OCI-LY1 (cell line): ENCODE measurements at regions not wholly inside any gene's neighbourhood (a gene's known extent, or its start where the extent isn't known, plus 50 kb on each side); places are given as distances from the start of the nearest gene placed in this dataset.
A peak's percentile ranks its signal among the peaks of the same experiment; 100 is the strongest.

ENCODE experiments used
- H2AFZ ChIP-seq: fragments of 200-600 bp; sonication (generic), shearing (Covaris generic); 2 replicates; pipeline ENCODE4 v1.6.0; 2014; ENCODE audit warnings: antibody characterized with exemption, mild to moderate bottlenecking, low read length
- H3F3A ChIP-seq: fragments of 200-600 bp; sonication (generic), shearing (Covaris generic); 2 replicates; pipeline ENCODE4 v1.6.0; 2014; ENCODE audit warnings: mild to moderate bottlenecking, antibody characterized with exemption, low read length, moderate library complexity; ENCODE audit not compliant: insufficient read depth
- H3K27ac ChIP-seq: fragments of 200-600 bp; sonication (generic); 2 replicates; pipeline ENCODE4 v1.5.1; 2014; ENCODE audit warnings: low read length, mixed run types, mild to moderate bottlenecking, low read depth; ENCODE audit not compliant: poor library complexity, severe bottlenecking
- H3K27me3 ChIP-seq: fragments of 200-600 bp; sonication (generic); 2 replicates; pipeline ENCODE4 v1.6.0; 2014; ENCODE audit warnings: antibody characterized with exemption, mild to moderate bottlenecking, low read length, moderate library complexity; ENCODE audit not compliant: insufficient read depth
- H3K36me3 ChIP-seq: fragments of 200-600 bp; sonication (generic); 2 replicates; pipeline ENCODE4 v1.6.1; 2014; ENCODE audit warnings: mild to moderate bottlenecking, antibody characterized with exemption, low read length, moderate library complexity, mixed read lengths; ENCODE audit not compliant: insufficient read depth
- H3K4me1 ChIP-seq: fragments of 200-600 bp; sonication (generic); 2 replicates; pipeline ENCODE4 v1.5.1; 2014; ENCODE audit warnings: mild to moderate bottlenecking, low read length, moderate library complexity; ENCODE audit not compliant: insufficient read depth, severe bottlenecking
- H3K4me2 ChIP-seq: fragments of 200-600 bp; sonication (generic), shearing (Covaris generic); 2 replicates; pipeline ENCODE4 v1.6.1; 2014; ENCODE audit warnings: low read length
- H3K4me3 ChIP-seq: fragments of 200-600 bp; sonication (generic); 2 replicates; pipeline ENCODE4 v1.5.1; 2014; ENCODE audit warnings: low read length, low read depth, mild to moderate bottlenecking, mixed read lengths; ENCODE audit not compliant: poor library complexity, severe bottlenecking
- H3K79me2 ChIP-seq: fragments of 200-600 bp; shearing (Covaris generic); 2 replicates; pipeline ENCODE4 v1.6.1; 2016; ENCODE audit warnings: mixed run types, low read length, mixed read lengths; ENCODE audit not compliant: insufficient read depth
- H3K9ac ChIP-seq: fragments of 200-600 bp; sonication (generic), shearing (Covaris generic); 2 replicates; pipeline ENCODE4 v1.6.1; 2014; ENCODE audit warnings: mild to moderate bottlenecking, low read length, mixed read lengths
- H3K9me2 ChIP-seq: fragments of 200-600 bp; sonication (generic), shearing (Covaris generic); 2 replicates; pipeline ENCODE4 v1.6.1; 2014; ENCODE audit warnings: low read depth, mild to moderate bottlenecking, low read length, mixed read lengths
- H3K9me3 ChIP-seq: fragments of 200-600 bp; shearing (Covaris generic); 2 replicates; pipeline ENCODE4 v1.6.1; 2014; ENCODE audit warnings: low read length, mixed read lengths
- H4K20me1 ChIP-seq: fragments of 200-600 bp; sonication (generic), shearing (Covaris generic); 2 replicates; pipeline ENCODE4 v1.6.0; 2016; ENCODE audit warnings: mild to moderate bottlenecking, low read length; ENCODE audit not compliant: insufficient read depth
- EZH2 ChIP-seq: fragments of 200-600 bp; sonication (generic), shearing (Covaris generic); IDR thresholded peaks from 2 replicates; pipeline ENCODE4 v1.8.0; 2017; ENCODE audit warnings: borderline replicate concordance, mixed run types, mild to moderate bottlenecking, antibody characterized with exemption, low read length, moderate library complexity, mixed read lengths
- TF ChIP-seq, protein P1 (sequence below): fragments of 200-600 bp; sonication (generic), shearing (Covaris generic); IDR thresholded peaks from 2 replicates; pipeline ENCODE4 v1.5.1; 2017; ENCODE audit warnings: mild to moderate bottlenecking, antibody characterized with exemption, low read length, moderate library complexity, mixed read lengths

DNA sequence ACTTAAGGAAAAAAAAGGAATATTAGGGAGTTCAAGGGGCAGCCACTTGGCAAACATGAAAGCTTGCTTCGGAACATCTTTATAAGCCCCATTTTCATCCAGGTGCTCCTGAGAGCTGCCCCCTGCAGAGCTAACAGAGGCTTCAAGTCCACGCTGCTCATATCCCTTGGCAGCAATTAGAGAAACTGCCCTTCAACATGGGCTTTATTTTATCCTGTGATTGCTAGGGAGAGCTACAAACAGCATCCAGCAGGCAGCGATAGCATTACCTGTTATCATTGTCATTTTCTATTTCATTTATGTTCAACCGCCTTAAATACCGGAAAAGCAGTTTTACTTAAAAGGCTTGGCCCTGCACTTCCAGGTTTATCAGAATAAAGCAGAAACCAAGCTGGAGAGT is 68.4 kb upstream of the MCTP2 start:
- no peak overlapping the region for H3K9ac ChIP-seq
- no peaks in the 10 kb centered on the region for H4K20me1 ChIP-seq
- no peaks in the 10 kb centered on the region for H3K79me2 ChIP-seq
- TF ChIP-seq, protein P1, sequence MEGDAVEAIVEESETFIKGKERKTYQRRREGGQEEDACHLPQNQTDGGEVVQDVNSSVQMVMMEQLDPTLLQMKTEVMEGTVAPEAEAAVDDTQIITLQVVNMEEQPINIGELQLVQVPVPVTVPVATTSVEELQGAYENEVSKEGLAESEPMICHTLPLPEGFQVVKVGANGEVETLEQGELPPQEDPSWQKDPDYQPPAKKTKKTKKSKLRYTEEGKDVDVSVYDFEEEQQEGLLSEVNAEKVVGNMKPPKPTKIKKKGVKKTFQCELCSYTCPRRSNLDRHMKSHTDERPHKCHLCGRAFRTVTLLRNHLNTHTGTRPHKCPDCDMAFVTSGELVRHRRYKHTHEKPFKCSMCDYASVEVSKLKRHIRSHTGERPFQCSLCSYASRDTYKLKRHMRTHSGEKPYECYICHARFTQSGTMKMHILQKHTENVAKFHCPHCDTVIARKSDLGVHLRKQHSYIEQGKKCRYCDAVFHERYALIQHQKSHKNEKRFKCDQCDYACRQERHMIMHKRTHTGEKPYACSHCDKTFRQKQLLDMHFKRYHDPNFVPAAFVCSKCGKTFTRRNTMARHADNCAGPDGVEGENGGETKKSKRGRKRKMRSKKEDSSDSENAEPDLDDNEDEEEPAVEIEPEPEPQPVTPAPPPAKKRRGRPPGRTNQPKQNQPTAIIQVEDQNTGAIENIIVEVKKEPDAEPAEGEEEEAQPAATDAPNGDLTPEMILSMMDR: no peak
- TF ChIP-seq EZH2: no peak
- H3F3A ChIP-seq: no peaks in the 10 kb centered on the region
- no peak overlapping the region for H3K27ac ChIP-seq
- no peak overlapping the region for H2AFZ ChIP-seq
- H3K36me3 ChIP-seq: no peaks in the 10 kb centered on the region
- H3K9me3 ChIP-seq: no peaks in the 10 kb centered on the region
- no peaks in the 10 kb centered on the region for H3K27me3 ChIP-seq
- no peak overlapping the region for H3K4me3 ChIP-seq
- no peaks in the 10 kb centered on the region for H3K4me1 ChIP-seq
- no peaks in the 10 kb centered on the region for H3K9me2 ChIP-seq
- no peak overlapping the region for H3K4me2 ChIP-seq

DNA sequence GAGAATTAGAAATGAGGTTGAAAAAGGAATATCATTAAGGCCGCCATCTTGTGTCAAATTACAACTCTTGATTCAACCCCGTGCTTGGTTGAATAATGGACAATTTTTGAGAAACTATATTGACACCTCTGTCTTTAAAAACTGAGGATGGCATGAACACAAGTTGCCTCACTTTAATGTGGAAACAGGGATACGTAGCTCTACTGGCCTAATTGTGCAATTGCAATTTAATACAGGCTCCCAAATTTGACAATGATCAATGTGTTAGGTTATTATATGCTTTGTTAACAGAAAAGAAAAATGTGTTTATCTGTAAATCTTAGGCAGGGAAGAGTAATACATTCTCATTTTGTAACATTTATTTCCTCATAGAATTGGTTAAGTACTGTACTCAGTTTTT is 77.1 kb upstream of the MCTP2 start:
- 0 out of 2 replicates have a peak overlapping the region, but pooled peaks have one; percentile 37 for H2AFZ ChIP-seq
- H3K27me3 ChIP-seq: no peaks in the 10 kb centered on the region
- H3K4me1 ChIP-seq: no peaks in the 10 kb centered on the region

DNA sequence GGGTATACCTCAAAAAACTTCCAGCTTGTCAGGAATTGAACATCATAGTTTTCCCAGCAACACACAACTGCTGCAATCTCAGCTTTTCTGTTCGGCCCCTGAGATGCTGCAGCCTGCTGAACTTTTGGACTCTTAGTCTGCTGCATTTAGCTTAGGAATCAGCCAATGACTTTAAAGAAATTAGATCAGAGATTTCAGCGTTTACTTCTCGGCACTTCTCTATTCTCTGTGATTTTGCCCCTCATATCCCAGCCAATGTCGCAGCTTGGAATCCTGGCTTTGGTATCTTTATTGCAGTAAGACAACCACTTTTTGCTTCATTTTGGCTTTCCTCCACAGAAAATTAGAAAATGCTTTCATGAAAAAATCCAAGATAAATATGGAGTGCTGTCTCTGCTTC is 86.3 kb upstream of the MCTP2 start:
- Histone ChIP-seq H3F3A (no peaks in the 10 kb centered on the region), H3K27me3 (no peaks in the 10 kb centered on the region), H3K4me2 (no peak overlapping the region), H3K27ac (no peak overlapping the region), H3K4me3 (no peak overlapping the region), H3K9ac (no peak overlapping the region), H3K79me2 (no peaks in the 10 kb centered on the region), H4K20me1 (no peaks in the 10 kb centered on the region), H2AFZ (no peak overlapping the region), H3K9me3 (no peaks in the 10 kb centered on the region), H3K9me2 (no peaks in the 10 kb centered on the region), H3K36me3 (no peaks in the 10 kb centered on the region), H3K4me1 (no peaks in the 10 kb centered on the region)
- TF ChIP-seq, protein P1: no peak
- TF ChIP-seq EZH2: no peak

More for the DNA sequence above, 77.1 kb upstream of the MCTP2 start:
- Histone ChIP-seq H4K20me1 (no peaks in the 10 kb centered on the region), H3K4me3 (no peak overlapping the region), H3K9ac (no peak overlapping the region), H3K27ac (no peak overlapping the region), H3K9me2 (no peaks in the 10 kb centered on the region), H3K36me3 (no peaks in the 10 kb centered on the region), H3K79me2 (no peaks in the 10 kb centered on the region), H3K4me2 (no peak overlapping the region), H3K9me3 (no peaks in the 10 kb centered on the region), H3F3A (no peaks in the 10 kb centered on the region)
- TF ChIP-seq, protein P1: 0 out of 2 replicates have a peak, but pooled peaks have one; percentile 6
- no peak for TF ChIP-seq EZH2
